ENCODE measurements at regions not wholly inside any gene's neighbourhood (a gene's known extent, or its start where the extent isn't known, plus 50 kb on each side); places are given as distances from the start of the nearest gene placed in this dataset.

- peaks cover 0 to 8% (median 0%) of the 10 kb centered on the region in 4 donors for H3K27me3 ChIP-seq
- intact Hi-C loops (cut with DNase I): no loop called here
- no peaks in the 10 kb centered on the region for H3K36me3 ChIP-seq
- WGBS, 2 donors: 47 to 50% methylated on average over 3 of the region's 3 CpGs
- no peaks in the 10 kb centered on the region for H3K9me3 ChIP-seq
- TF ChIP-seq POLR2A (IDR thresholded peaks at IDR 0.05): no peak
- TF ChIP-seq CTCF (IDR thresholded peaks at IDR 0.05): no peak
- no peak overlapping the region for H3K4me3 ChIP-seq
- H3K27ac ChIP-seq: no peak overlapping the region
- peaks cover 0 to 21% (median 0%) of the 10 kb centered on the region in 3 donors for H3K4me1 ChIP-seq
- no peak for DNase-seq
These were observed 300.9 kb downstream of the CYP26B1 start for GRCh38 chr2:71846669-71847291.

GRCh38 chr2:71846072-71846471 lies 301.6 kb downstream of the CYP26B1 start:
- H3K4me1 ChIP-seq: peaks cover 0 to 15% (median 0%) of the 10 kb centered on the region in 3 donors
- H3K36me3 ChIP-seq: no peaks in the 10 kb centered on the region
- no peaks in the 10 kb centered on the region for H3K9me3 ChIP-seq
- DNase-seq: no peak
- no peak overlapping the region for H3K4me3 ChIP-seq
- no peak overlapping the region for H3K27ac ChIP-seq
- TF ChIP-seq POLR2A (IDR thresholded peaks at IDR 0.05) (no peak), CTCF (IDR thresholded peaks at IDR 0.05) (no peak)
- peaks cover 0 to 3% (median 0%) of the 10 kb centered on the region in 4 donors for H3K27me3 ChIP-seq
- intact Hi-C loops (cut with DNase I): no loop called here
- WGBS, 2 donors: 78 to 92% methylated on average over 2 of the region's 2 CpGs

DNA sequence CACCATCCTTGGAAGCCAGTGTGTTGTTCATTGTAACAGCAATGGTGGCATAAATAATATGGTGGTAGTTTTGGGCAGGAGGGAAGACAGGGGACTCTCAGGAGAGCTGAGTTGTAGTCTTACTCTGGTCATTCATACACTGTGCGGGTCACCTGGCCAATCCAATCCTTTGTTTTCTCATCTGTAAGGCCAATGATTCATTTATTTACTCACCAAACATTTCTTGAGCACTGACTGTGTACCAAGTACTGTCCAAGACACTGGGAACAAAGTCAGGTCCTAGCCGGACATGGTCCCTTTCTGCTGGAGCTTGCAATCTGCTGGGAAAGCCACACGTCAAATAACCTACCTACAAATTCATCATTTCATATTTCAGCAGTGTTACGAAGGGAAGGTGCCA lies 302.7 kb downstream of the CYP26B1 start:
- Histone ChIP-seq H3K9me3 (no peaks in the 10 kb centered on the region), H3K4me1 (peaks cover 0 to 4% (median 0%) of the 10 kb centered on the region in 3 donors), H3K27me3 (peaks cover 0 to 3% (median 0%) of the 10 kb centered on the region in 4 donors), H3K27ac (no peak overlapping the region), H3K36me3 (no peaks in the 10 kb centered on the region), H3K4me3 (no peak overlapping the region)
- intact Hi-C loops (cut with DNase I): no loop called here
- TF ChIP-seq POLR2A (IDR thresholded peaks at IDR 0.05) (no peak), CTCF (IDR thresholded peaks at IDR 0.05) (no peak)
- DNase-seq: no peak
- WGBS, 2 donors: 80 to 83% methylated on average over 4 of the region's 4 CpGs

- Histone ChIP-seq H3K36me3 (no peaks in the 10 kb centered on the region), H3K9me3 (no peaks in the 10 kb centered on the region), H3K4me1 (no peaks in the 10 kb centered on the region), H3K4me3 (no peak overlapping the region), H3K27ac (no peak overlapping the region), H3K27me3 (peaks cover 0 to 3% (median 0%) of the 10 kb centered on the region in 4 donors)
- DNase-seq: no peak
- no peak for TF ChIP-seq CTCF (IDR thresholded peaks at IDR 0.05)
- no peak for TF ChIP-seq POLR2A (IDR thresholded peaks at IDR 0.05)
- 56% methylated on average over 3 of the region's 3 CpGs; no CpG with 5 or more reads in 1 of the 2 donors for WGBS, 2 donors
- intact Hi-C loops (cut with DNase I): no loop called here
These were observed 304.2 kb downstream of the CYP26B1 start for GRCh38 chr2:71843391-71843850.

- no peaks in the 10 kb centered on the region for H3K4me1 ChIP-seq
- 90 to 91% methylated on average over 4 of the region's 4 CpGs for WGBS, 2 donors
- no peak for DNase-seq
- no peaks in the 10 kb centered on the region for H3K36me3 ChIP-seq
- no peak overlapping the region for H3K27ac ChIP-seq
- H3K4me3 ChIP-seq: no peak overlapping the region
- intact Hi-C loops (cut with DNase I): no loop called here
- H3K27me3 ChIP-seq: peaks cover 0 to 3% (median 0%) of the 10 kb centered on the region in 4 donors
- H3K9me3 ChIP-seq: no peaks in the 10 kb centered on the region
- TF ChIP-seq POLR2A (IDR thresholded peaks at IDR 0.05): no peak
- no peak for TF ChIP-seq CTCF (IDR thresholded peaks at IDR 0.05)
These were observed 304.9 kb downstream of the CYP26B1 start for GRCh38 chr2:71842744-71843143.
